GM23338 (cell line): ENCODE measurements at regions not wholly inside any gene's neighbourhood (a gene's known extent, or its start where the extent isn't known, plus 50 kb on each side); places are given as distances from the start of the nearest gene placed in this dataset.
"Not testable (repeated sequence)": the region's sequence is repeated elsewhere in the genome, so short reads cannot be mapped to it uniquely, and the experiment has no call there.

Experiments
- ATAC-seq: fragments of 200-7000 bp; cut with Tn5 transposase; 3 replicates; pipeline ENCODE4 v1.9.1; 2020
- DNase-seq: peaks from one replicate; pipeline ENCODE4 v3.0.0-alpha.2; 2015; ENCODE audit warnings: low spot score
- H2AFZ ChIP-seq: fragments of 200-600 bp; sonication (generic); 2 replicates; pipeline ENCODE4 v1.8.0; 2016; ENCODE audit warnings: antibody characterized with exemption, mild to moderate bottlenecking, moderate library complexity
- H3F3A ChIP-seq: fragments of 200-600 bp; sonication (generic); replicated peaks from 2 replicates; pipeline ENCODE4 v1.8.0; 2017; ENCODE audit warnings: antibody characterized with exemption, mixed run types, low read depth
- H3K27ac ChIP-seq: fragments of 200-600 bp; sonication (generic); 2 replicates; pipeline ENCODE4 v1.6.1; 2016; ENCODE audit warnings: low read depth
- H3K27me3 ChIP-seq: fragments of 200-600 bp; sonication (generic); 2 replicates; pipeline ENCODE4 v1.8.0; 2016; ENCODE audit warnings: mild to moderate bottlenecking, mixed run types, moderate library complexity; ENCODE audit not compliant: insufficient read depth
- H3K36me3 ChIP-seq: fragments of 200-600 bp; sonication (generic); 2 replicates; pipeline ENCODE4 v1.8.0; 2016; ENCODE audit warnings: mild to moderate bottlenecking; ENCODE audit not compliant: insufficient read depth
- H3K4me1 ChIP-seq: fragments of 200-600 bp; sonication (generic); 2 replicates; pipeline ENCODE4 v1.8.0; 2016; ENCODE audit warnings: mild to moderate bottlenecking, moderate library complexity; ENCODE audit not compliant: insufficient read depth
- H3K4me2 ChIP-seq: fragments of 200-600 bp; sonication (generic); 2 replicates; pipeline ENCODE4 v1.7.1; 2017; ENCODE audit warnings: mixed run types
- H3K4me3 ChIP-seq: fragments of 200-600 bp; sonication (generic); 2 replicates; pipeline ENCODE4 v1.6.1; 2016; ENCODE audit warnings: mixed run types
- H3K79me2 ChIP-seq: fragments of 200-600 bp; sonication (generic); replicated peaks from 2 replicates; pipeline ENCODE4 v1.8.0; 2017; ENCODE audit warnings: mild to moderate bottlenecking; ENCODE audit not compliant: insufficient read depth
- H3K9me2 ChIP-seq: fragments of 200-600 bp; sonication (generic); 2 replicates; pipeline ENCODE4 v1.8.0; 2017; ENCODE audit not compliant: insufficient read depth
- H4K20me1 ChIP-seq: fragments of 200-600 bp; sonication (generic); replicated peaks from 2 replicates; pipeline ENCODE4 v1.8.0; 2017; ENCODE audit warnings: mild to moderate bottlenecking; ENCODE audit not compliant: insufficient read depth
- H3K27ac Mint-ChIP-seq: 2 replicates; pipeline ENCODE4 v1.8.0; 2020; ENCODE audit warnings: inconsistent platforms, mild to moderate bottlenecking, moderate library complexity, mixed read lengths
- H3K27me3 Mint-ChIP-seq: 3 replicates; pipeline ENCODE4 v1.8.0; 2022; ENCODE audit warnings: low read depth, mild to moderate bottlenecking, moderate library complexity, mixed read lengths, inconsistent platforms; ENCODE audit not compliant: insufficient read depth, poor library complexity
- H3K36me3 Mint-ChIP-seq: 3 replicates; pipeline ENCODE4 v1.8.0; 2021; ENCODE audit warnings: low read depth, mild to moderate bottlenecking, inconsistent platforms, moderate library complexity, mixed read lengths
- H3K4me1 Mint-ChIP-seq: 3 replicates; pipeline ENCODE4 v1.8.0; 2020; ENCODE audit warnings: mild to moderate bottlenecking, inconsistent platforms, mixed read lengths
- H3K4me3 Mint-ChIP-seq: 3 replicates; pipeline ENCODE4 v1.8.0; 2021; ENCODE audit warnings: moderate library complexity, mild to moderate bottlenecking, inconsistent platforms, mixed read lengths
- H3K9me3 Mint-ChIP-seq: 3 replicates; pipeline ENCODE4 v1.8.0; 2020; ENCODE audit warnings: moderate library complexity, mild to moderate bottlenecking, inconsistent platforms, mixed read lengths
- ETS1 ChIP-seq: IDR thresholded peaks from 2 replicates; pipeline ENCODE4 v1.6.1; 2016; ENCODE audit warnings: antibody characterized with exemption
- EZH2 ChIP-seq: fragments of 200-600 bp; sonication (generic); IDR thresholded peaks from one replicate; pipeline ENCODE4 v1.8.0; 2017; ENCODE audit warnings: antibody characterized with exemption, mild to moderate bottlenecking, low read depth; ENCODE audit not compliant: unreplicated experiment
- EZH2phosphoT487 ChIP-seq: fragments of 200-600 bp; sonication (generic); IDR thresholded peaks from one replicate; pipeline ENCODE4 v1.8.1; 2018; ENCODE audit warnings: antibody characterized with exemption; ENCODE audit not compliant: unreplicated experiment
- JUNB ChIP-seq: IDR thresholded peaks from one replicate; pipeline ENCODE4 v1.6.1; 2016; ENCODE audit warnings: antibody characterized with exemption; ENCODE audit not compliant: unreplicated experiment
- NANOG ChIP-seq: IDR thresholded peaks from 2 replicates; pipeline ENCODE4 v1.6.1; 2016; ENCODE audit warnings: antibody characterized with exemption, borderline replicate concordance
- POLR2AphosphoS5 ChIP-seq: IDR thresholded peaks from 2 replicates; pipeline ENCODE4 v1.6.1; 2016; ENCODE audit warnings: antibody characterized with exemption, low read depth
- STAT1 ChIP-seq: IDR thresholded peaks from one replicate; pipeline ENCODE4 v1.6.1; 2016; ENCODE audit warnings: antibody characterized with exemption; ENCODE audit not compliant: unreplicated experiment
- ZNF114 ChIP-seq: fragments of 250-450 bp; sonication (Bioruptor Pico); IDR thresholded peaks from 2 replicates; pipeline ENCODE4 v1.5.0; 2020; ENCODE audit warnings: mild to moderate bottlenecking, moderate library complexity
- ZNF331 ChIP-seq: fragments of 250-450 bp; sonication (Bioruptor Pico); IDR thresholded peaks from 2 replicates; pipeline ENCODE4 v1.5.0; 2020; ENCODE audit warnings: low read depth, mild to moderate bottlenecking, moderate library complexity
- TF ChIP-seq, protein P1 (sequence below), 2 experiments: fragments of 200-600 bp in 1 of 2; sonication (generic) in 1 of 2; conservative IDR thresholded peaks; 2 replicates each; pipeline versions ENCODE4 v1.5.1 to v1.6.1; 2016 to 2017; ENCODE audit warnings: antibody characterized with exemption in 2 of 2, low read depth in 2 of 2, mild to moderate bottlenecking in 2 of 2, moderate library complexity in 1 of 2
- TF ChIP-seq, protein P2 (sequence below): fragments of 250-450 bp; sonication (Bioruptor Pico); IDR thresholded peaks from 2 replicates; pipeline ENCODE4 v1.5.0; 2020; ENCODE audit warnings: mild to moderate bottlenecking, moderate library complexity

DNA sequence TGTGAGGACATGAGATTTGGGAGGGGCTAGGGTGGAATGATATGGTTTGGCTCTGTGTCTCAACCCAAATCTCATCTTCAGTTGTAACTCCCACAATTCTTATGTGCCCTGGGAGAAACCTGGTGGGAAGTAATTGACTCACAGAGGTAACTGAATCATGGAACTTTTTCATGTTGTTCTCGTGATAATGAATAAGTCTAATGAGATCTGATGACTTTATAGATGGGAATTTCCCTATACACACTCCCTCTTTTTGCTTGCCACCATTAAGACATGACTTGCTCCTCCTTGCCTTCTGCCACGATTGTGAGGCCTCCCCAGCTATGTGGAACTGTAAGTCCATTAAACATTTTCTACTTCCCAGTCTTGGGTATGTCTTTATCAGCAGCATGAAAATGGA is 253.2 kb upstream of the GK2 start:
- Histone ChIP-seq H3K4me3 (no peak overlapping the region), H3K27ac (no peak overlapping the region), H3K27me3 (no peaks in the 10 kb centered on the region), H3K36me3 (peaks cover 23% of the 10 kb centered on the region; the same call in 1 of the 2 replicates), H3K79me2 (no peaks in the 10 kb centered on the region), H3K9me2 (no peaks in the 10 kb centered on the region; the same call in 1 of the 2 replicates), H3F3A (no peaks in the 10 kb centered on the region), H3K4me1 (no peaks in the 10 kb centered on the region), H4K20me1 (no peaks in the 10 kb centered on the region), H2AFZ (no peak overlapping the region), H3K4me2 (no peak overlapping the region)
- DNase-seq (no peak), ATAC-seq (no peak)
- TF ChIP-seq ETS1 (no peak), STAT1 (no peak), JUNB (no peak), ZNF331 (CRISPR knock-in tag) (no peak), POLR2AphosphoS5 (no peak), EZH2phosphoT487 (no peak), NANOG (no peak), EZH2 (no peak), ZNF114 (no peak)
- TF ChIP-seq, protein P1, sequence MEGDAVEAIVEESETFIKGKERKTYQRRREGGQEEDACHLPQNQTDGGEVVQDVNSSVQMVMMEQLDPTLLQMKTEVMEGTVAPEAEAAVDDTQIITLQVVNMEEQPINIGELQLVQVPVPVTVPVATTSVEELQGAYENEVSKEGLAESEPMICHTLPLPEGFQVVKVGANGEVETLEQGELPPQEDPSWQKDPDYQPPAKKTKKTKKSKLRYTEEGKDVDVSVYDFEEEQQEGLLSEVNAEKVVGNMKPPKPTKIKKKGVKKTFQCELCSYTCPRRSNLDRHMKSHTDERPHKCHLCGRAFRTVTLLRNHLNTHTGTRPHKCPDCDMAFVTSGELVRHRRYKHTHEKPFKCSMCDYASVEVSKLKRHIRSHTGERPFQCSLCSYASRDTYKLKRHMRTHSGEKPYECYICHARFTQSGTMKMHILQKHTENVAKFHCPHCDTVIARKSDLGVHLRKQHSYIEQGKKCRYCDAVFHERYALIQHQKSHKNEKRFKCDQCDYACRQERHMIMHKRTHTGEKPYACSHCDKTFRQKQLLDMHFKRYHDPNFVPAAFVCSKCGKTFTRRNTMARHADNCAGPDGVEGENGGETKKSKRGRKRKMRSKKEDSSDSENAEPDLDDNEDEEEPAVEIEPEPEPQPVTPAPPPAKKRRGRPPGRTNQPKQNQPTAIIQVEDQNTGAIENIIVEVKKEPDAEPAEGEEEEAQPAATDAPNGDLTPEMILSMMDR (conservative IDR thresholded peaks at IDR 0.05; ENCODE audit: low read depth in 2 of 2) = no peak
- TF ChIP-seq, protein P2, sequence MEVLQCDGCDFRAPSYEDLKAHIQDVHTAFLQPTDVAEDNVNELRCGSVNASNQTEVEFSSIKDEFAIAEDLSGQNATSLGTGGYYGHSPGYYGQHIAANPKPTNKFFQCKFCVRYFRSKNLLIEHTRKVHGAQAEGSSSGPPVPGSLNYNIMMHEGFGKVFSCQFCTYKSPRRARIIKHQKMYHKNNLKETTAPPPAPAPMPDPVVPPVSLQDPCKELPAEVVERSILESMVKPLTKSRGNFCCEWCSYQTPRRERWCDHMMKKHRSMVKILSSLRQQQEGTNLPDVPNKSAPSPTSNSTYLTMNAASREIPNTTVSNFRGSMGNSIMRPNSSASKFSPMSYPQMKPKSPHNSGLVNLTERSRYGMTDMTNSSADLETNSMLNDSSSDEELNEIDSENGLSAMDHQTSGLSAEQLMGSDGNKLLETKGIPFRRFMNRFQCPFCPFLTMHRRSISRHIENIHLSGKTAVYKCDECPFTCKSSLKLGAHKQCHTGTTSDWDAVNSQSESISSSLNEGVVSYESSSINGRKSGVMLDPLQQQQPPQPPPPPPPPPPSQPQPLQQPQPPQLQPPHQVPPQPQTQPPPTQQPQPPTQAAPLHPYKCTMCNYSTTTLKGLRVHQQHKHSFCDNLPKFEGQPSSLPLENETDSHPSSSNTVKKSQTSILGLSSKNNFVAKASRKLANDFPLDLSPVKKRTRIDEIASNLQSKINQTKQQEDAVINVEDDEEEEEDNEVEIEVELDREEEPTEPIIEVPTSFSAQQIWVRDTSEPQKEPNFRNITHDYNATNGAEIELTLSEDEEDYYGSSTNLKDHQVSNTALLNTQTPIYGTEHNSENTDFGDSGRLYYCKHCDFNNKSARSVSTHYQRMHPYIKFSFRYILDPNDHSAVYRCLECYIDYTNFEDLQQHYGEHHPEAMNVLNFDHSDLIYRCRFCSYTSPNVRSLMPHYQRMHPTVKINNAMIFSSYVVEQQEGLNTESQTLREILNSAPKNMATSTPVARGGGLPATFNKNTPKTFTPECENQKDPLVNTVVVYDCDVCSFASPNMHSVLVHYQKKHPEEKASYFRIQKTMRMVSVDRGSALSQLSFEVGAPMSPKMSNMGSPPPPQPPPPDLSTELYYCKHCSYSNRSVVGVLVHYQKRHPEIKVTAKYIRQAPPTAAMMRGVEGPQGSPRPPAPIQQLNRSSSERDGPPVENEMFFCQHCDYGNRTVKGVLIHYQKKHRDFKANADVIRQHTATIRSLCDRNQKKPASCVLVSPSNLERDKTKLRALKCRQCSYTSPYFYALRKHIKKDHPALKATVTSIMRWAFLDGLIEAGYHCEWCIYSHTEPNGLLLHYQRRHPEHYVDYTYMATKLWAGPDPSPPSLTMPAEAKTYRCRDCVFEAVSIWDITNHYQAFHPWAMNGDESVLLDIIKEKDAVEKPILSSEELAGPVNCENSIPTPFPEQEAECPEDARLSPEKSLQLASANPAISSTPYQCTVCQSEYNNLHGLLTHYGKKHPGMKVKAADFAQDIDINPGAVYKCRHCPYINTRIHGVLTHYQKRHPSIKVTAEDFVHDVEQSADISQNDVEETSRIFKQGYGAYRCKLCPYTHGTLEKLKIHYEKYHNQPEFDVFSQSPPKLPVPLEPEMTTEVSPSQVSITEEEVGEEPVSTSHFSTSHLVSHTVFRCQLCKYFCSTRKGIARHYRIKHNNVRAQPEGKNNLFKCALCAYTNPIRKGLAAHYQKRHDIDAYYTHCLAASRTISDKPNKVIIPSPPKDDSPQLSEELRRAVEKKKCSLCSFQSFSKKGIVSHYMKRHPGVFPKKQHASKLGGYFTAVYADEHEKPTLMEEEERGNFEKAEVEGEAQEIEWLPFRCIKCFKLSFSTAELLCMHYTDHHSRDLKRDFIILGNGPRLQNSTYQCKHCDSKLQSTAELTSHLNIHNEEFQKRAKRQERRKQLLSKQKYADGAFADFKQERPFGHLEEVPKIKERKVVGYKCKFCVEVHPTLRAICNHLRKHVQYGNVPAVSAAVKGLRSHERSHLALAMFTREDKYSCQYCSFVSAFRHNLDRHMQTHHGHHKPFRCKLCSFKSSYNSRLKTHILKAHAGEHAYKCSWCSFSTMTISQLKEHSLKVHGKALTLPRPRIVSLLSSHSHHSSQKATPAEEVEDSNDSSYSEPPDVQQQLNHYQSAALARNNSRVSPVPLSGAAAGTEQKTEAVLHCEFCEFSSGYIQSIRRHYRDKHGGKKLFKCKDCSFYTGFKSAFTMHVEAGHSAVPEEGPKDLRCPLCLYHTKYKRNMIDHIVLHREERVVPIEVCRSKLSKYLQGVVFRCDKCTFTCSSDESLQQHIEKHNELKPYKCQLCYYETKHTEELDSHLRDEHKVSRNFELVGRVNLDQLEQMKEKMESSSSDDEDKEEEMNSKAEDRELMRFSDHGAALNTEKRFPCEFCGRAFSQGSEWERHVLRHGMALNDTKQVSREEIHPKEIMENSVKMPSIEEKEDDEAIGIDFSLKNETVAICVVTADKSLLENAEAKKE (CRISPR knock-in tag) = no peak
- peaks cover 2% of the 10 kb centered on the region for H3K27me3 Mint-ChIP-seq
- no peaks in the 10 kb centered on the region for H3K4me1 Mint-ChIP-seq
- peaks cover 38% of the 10 kb centered on the region for H3K36me3 Mint-ChIP-seq
- H3K9me3 Mint-ChIP-seq = peaks cover 39% of the 10 kb centered on the region
- no peak overlapping the region for H3K27ac Mint-ChIP-seq
- H3K4me3 Mint-ChIP-seq = no peak overlapping the region

GRCh38 chr4:79659308-79659870 is 251.4 kb upstream of the GK2 start:
- not testable (repeated sequence) for H3K27ac ChIP-seq, H3K4me2 ChIP-seq, H3K4me3 Mint-ChIP-seq, H3K4me3 ChIP-seq, H3K4me1 Mint-ChIP-seq, H3K27ac Mint-ChIP-seq, H3K79me2 ChIP-seq, H2AFZ ChIP-seq, H3K9me2 ChIP-seq, H4K20me1 ChIP-seq, H3K27me3 ChIP-seq, H3K4me1 ChIP-seq, ATAC-seq, H3F3A ChIP-seq, DNase-seq, H3K27me3 Mint-ChIP-seq
- peaks cover 38% of the 10 kb centered on the region for H3K36me3 Mint-ChIP-seq
- peaks cover 23% of the 10 kb centered on the region; the same call in 1 of the 2 replicates for H3K36me3 ChIP-seq
- H3K9me3 Mint-ChIP-seq = peaks cover 39% of the 10 kb centered on the region
